Heart right ventricle (tissue), 16 donors: ENCODE measurements at regions not wholly inside any gene's neighbourhood (a gene's known extent, or its start where the extent isn't known, plus 50 kb on each side); places are given as distances from the start of the nearest gene placed in this dataset.

ENCODE experiments used
- ATAC-seq, 8 donors: fragments of 200-7000 bp; cut with Tn5 transposase; one replicate each; pipeline ENCODE4 v1.9.1; 2020; ENCODE audit warnings: mild to moderate bottlenecking in 8 of 8, moderate library complexity in 8 of 8, moderate number of reproducible peaks in 1 of 8
- DNase-seq, 2 donors: peaks; one replicate each; pipeline ENCODE4 v3.0.0-alpha.2; 2020
- H3K27ac ChIP-seq, 10 donors: fragments of 200-600 bp; sonication (generic) in 2 of 10; one replicate each; pipeline versions ENCODE4 v1.5.0 to v1.8.0; 2020 to 2022; ENCODE audit warnings: mild to moderate bottlenecking in 3 of 10
- H3K27me3 ChIP-seq, 7 donors: fragments of 200-600 bp; one replicate each; pipeline ENCODE4 v1.8.0; 2021 to 2022; ENCODE audit warnings: mild to moderate bottlenecking in 2 of 7
- H3K36me3 ChIP-seq, 9 donors: fragments of 200-600 bp; sonication (generic) in 1 of 9; one replicate each; pipeline versions ENCODE4 v1.5.0 to v1.8.0; 2020 to 2022; ENCODE audit warnings: mild to moderate bottlenecking in 2 of 9
- H3K4me1 ChIP-seq, 9 donors: fragments of 200-600 bp; sonication (generic) in 1 of 9; one replicate each; pipeline versions ENCODE4 v1.5.0 to v1.8.0; 2020 to 2022; ENCODE audit warnings: mild to moderate bottlenecking in 4 of 9
- H3K4me3 ChIP-seq, 10 donors: fragments of 200-600 bp; sonication (generic) in 2 of 10; one replicate each; pipeline versions ENCODE4 v1.5.0 to v1.8.0; 2020 to 2022; ENCODE audit warnings: mild to moderate bottlenecking in 7 of 10, moderate library complexity in 2 of 10
- H3K9me3 ChIP-seq, 11 donors: fragments of 200-600 bp in 10 of 11; sonication (generic) in 2 of 11; one replicate each; pipeline versions ENCODE4 v1.5.0 to v1.8.0; 2013 to 2022; ENCODE audit warnings: mild to moderate bottlenecking in 2 of 11, control low read depth in 1 of 11, moderate library complexity in 1 of 11
- CTCF ChIP-seq, 9 donors: fragments of 200-600 bp; sonication (generic) in 2 of 9; IDR thresholded peaks; one replicate each; pipeline versions ENCODE4 v1.5.0 to v1.8.0; 2021 to 2022; ENCODE audit warnings: antibody characterized with exemption in 9 of 9, mild to moderate bottlenecking in 5 of 9, moderate library complexity in 1 of 9
- WGBS, 2 donors: extraction: QIAGEN DNeasy Blood & Tissue Kit; methylation state at CpG; one replicate each; pipeline ENCODE4 v1.1.7; 2013; ENCODE audit warnings: inconsistent platforms in 1 of 2; 5-methylcytosine and 5-hydroxymethylcytosine counted together
- intact Hi-C, 10 donors: fragments of 100-400 bp; cut with DNase I; formaldehyde crosslinking; loops; one replicate each; pipeline versions ENCODE4 v1.11.1 to v1.14.2; 2022
- donor health status: Arrhythmogenic right ventricular cardiomyopathy.
- donor health status: ischemic (EF 13 %, LVEDD 7.1; RV severe dilation, severe dysfunction).
- donor health status: healthy with polysubstance abuse.
- donor health status: DM: no; HTN: yes; CAD: no.
- donor health status: DM: no; HTN: no; CAD: no.
- donor health status: ischemic (EF 25% LVEDD 6.9; RV normal size, moderate dysfunction).
- donor health status: ischemic (EF 25% LVEDD 5.7; RV mildly dilated, moderate dysfunction).
- donor health status: healthy.
- donor health status: DM: yes; HTN: yes; CAD: no.
- donor health status: Ischemic cardiomyopathy.
- donor health status: ischemic (EF 35%, LVEDD 5.7; RV mildly dilated, moderate dysfunction).
- donor health status: nonischemic (EF 11% LVEDD 7.7; RV severe dilation, severe dysfunction).
- donor health status: DM: yes; HTN: yes; CAD: no.
- donor health status: PGD.
- donor health status: ischemic (EF 29% LVEDD 5.4; RV normal size, mild dysfunction).
- donor health status: nonischemic (EF 23%, LVEDD 6.1; RV moderate dilation, normal function).

GRCh38 chr13:59464926-59465325 is 698.8 kb downstream of the DIAPH3 start:
- no peak for TF ChIP-seq CTCF (IDR thresholded peaks at IDR 0.05)
- intact Hi-C loops = no loop called here
- no peak for ATAC-seq
- no peaks in the 10 kb centered on the region for H3K27me3 ChIP-seq
- H3K4me3 ChIP-seq = no peak overlapping the region
- no peaks in the 10 kb centered on the region for H3K36me3 ChIP-seq
- no peak overlapping the region for H3K27ac ChIP-seq
- no peak for DNase-seq
- 70 to 73% methylated on average over 4 of the region's 4 CpGs for WGBS, 2 donors
- peaks cover 0 to 14% (median 3%) of the 10 kb centered on the region in 11 donors for H3K9me3 ChIP-seq
- H3K4me1 ChIP-seq = peaks cover 0 to 1% (median 0%) of the 10 kb centered on the region in 9 donors

- 81 to 83% methylated on average over 2 of the region's 2 CpGs for WGBS, 2 donors
- no peak for ATAC-seq
- intact Hi-C loops = no loop called here
Observed at GRCh38 chr13:59468396-59468795, 695.3 kb downstream of the DIAPH3 start.

GRCh38 chr13:59471106-59471505 is 692.6 kb downstream of the DIAPH3 start:
- Histone ChIP-seq H3K27ac (no peak overlapping the region), H3K9me3 (peaks cover 0 to 14% (median 3%) of the 10 kb centered on the region in 11 donors), H3K4me3 (no peak overlapping the region), H3K27me3 (no peaks in the 10 kb centered on the region), H3K36me3 (no peaks in the 10 kb centered on the region), H3K4me1 (peaks cover 0 to 9% (median 4%) of the 10 kb centered on the region in 9 donors)
- DNase-seq (no peak), ATAC-seq (no peak)
- intact Hi-C loops = loop anchor here in 4 of 10 donors (10.0 kb wide), 3 partner anchors 76 to 204 kb away; no protein-coding TSS in a partner anchor
- WGBS, 2 donors = 47 to 91% methylated on average over 1 of the region's 1 CpG
- TF ChIP-seq CTCF (IDR thresholded peaks at IDR 0.05) = no peak

More at GRCh38 chr13:59468396-59468795, 695.3 kb downstream of the DIAPH3 start:
- no peaks in the 10 kb centered on the region for H3K4me1 ChIP-seq
- no peak for DNase-seq
- no peak overlapping the region for H3K4me3 ChIP-seq
- H3K36me3 ChIP-seq = no peaks in the 10 kb centered on the region
- peaks cover 0 to 14% (median 3%) of the 10 kb centered on the region in 11 donors for H3K9me3 ChIP-seq
- no peaks in the 10 kb centered on the region for H3K27me3 ChIP-seq
- H3K27ac ChIP-seq = no peak overlapping the region
- no peak for TF ChIP-seq CTCF (IDR thresholded peaks at IDR 0.05)

GRCh38 chr13:59472134-59472533 is 691.6 kb downstream of the DIAPH3 start:
- ATAC-seq = no peak
- Histone ChIP-seq H3K4me3 (no peak overlapping the region), H3K4me1 (peaks cover 0 to 20% (median 15%) of the 10 kb centered on the region in 9 donors), H3K27me3 (no peaks in the 10 kb centered on the region), H3K36me3 (no peaks in the 10 kb centered on the region), H3K27ac (no peak overlapping the region), H3K9me3 (peaks cover 0 to 14% (median 3%) of the 10 kb centered on the region in 11 donors)
- TF ChIP-seq CTCF (IDR thresholded peaks at IDR 0.05) = no peak
- no peak for DNase-seq
- intact Hi-C loops = loop anchor here in 4 of 10 donors (10.0 kb wide), 3 partner anchors 77 to 203 kb away; no protein-coding TSS in a partner anchor
